NCI-H1105 (cell line): ENCODE measurements at regions not wholly inside any gene's neighbourhood (a gene's known extent, or its start where the extent isn't known, plus 50 kb on each side); places are given as distances from the start of the nearest gene placed in this dataset.
"Not testable (repeated sequence)": the region's sequence is repeated elsewhere in the genome, so short reads cannot be mapped to it uniquely, and the experiment has no call there.

Source experiments
- DNase-seq: peaks from one replicate; lab custom pipeline; 2025; lab: John Stamatoyannopoulos, UW

DNA sequence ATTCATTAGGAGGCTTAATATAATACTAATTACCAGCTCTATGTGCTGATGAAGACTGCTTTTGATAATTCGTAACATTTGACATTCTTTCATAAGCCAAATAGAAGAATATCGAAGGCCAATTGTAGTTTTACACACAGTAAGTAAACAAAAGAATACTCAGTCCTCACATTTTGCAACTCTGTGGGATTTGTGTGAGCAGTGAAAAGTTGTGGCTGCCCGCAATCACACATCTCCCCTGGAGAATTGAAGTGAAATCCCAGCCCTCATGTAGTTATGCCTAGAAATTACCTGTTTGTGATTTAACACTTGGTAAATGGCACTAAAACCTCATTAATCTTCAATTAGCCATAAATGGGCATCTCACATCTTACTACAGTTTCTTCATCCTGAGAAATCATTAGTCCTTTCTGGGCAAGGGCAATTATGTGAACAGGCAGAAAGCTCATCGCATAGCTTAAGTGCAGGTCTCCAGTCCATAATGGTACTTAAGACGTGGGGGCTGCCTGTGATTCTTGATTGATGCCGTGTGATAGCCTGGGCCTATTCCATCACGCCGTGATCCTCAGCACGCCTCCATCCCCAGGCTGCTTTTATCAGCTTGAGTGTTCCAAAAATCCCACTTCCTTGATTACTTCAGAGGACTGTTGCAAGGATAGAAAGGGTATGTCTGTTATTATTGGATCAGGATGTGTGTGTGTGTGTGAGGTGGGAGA, 97.9 kb upstream of the METTL14 start:
- no peak for DNase-seq

DNA sequence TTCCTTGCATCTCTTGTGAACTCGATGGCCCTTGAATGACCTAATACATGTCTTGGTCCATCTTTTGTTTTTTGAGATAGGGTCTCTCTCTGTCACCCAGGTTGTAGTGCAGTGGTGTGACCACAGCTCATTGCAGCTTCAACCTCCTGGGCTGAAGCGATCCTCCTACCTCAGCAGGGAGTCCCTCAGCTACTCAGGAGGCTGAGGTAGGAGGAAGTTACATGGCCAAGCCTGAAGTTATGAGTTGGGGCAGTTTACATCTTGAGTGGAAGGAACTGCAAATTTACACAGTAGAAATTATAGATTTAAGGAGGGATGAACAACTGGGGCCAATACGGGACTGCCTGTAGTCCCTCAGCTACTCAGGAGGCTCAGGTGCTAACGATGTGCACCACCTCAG, 97.2 kb upstream of the METTL14 start:
- DNase-seq, result no peak

DNA sequence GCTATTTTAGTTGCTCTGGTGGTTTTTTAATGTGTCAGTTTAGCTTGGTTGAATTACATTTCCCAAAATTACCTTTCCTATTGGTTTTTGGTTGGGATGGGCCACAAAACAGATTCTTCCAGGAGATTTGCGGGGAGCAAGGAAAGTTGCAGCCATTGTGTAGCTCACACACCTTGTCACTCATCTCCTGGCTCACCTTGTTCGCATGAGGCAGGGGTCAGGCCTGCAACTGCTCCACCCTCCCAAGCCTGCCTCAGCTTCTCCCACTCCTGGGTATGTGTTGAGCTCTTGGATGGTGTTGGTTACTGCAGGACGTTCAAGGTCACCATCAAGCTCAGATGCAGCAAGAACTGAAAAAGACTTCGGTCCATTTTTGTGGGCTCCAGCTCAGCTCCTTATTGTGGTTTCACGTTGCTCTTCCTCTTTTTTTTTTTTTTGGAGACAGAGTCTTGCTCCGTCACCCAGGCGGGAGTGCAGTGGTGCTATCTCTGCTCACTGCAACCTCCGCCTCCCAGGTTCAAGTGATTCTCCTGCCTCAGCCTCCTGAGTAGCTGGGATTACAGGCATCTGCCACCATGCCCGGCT, 95.6 kb upstream of the METTL14 start:
- no peak for DNase-seq

DNA sequence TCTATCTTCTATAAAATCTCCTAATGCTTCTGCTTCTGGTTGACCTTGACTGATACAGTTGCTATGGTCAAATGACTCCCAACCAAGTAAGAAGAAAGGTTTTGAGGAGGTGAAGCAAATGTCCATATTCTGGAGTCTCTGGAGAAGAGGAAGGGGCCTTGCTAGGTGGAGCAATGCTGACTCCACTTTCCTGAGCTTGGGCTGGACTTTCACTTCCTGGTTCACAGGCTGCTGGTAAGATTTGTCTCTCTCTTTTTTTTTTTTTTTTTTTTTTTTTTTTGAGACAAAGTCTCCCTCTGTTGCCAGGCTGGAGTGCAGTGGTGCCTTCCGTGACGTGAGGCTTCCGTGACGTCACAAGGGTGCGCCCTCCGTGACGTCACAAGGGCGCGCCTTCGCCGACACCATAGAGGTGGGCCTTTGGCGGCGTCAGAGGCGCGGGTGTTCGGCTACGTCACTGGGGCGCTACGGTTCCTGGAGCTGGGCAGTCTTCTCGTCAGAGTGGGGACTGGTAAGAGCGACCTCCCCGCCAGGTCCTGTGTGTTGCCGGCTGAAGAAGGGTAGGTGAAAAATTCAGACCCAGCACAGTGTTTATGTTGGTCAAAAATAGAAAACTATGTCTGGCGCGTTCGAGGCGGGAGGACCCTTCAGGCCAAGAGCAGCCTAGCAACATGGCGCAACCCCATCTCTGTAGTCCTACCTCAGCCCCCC, 93.7 kb upstream of the METTL14 start:
- peak; percentile 62 for DNase-seq

DNA sequence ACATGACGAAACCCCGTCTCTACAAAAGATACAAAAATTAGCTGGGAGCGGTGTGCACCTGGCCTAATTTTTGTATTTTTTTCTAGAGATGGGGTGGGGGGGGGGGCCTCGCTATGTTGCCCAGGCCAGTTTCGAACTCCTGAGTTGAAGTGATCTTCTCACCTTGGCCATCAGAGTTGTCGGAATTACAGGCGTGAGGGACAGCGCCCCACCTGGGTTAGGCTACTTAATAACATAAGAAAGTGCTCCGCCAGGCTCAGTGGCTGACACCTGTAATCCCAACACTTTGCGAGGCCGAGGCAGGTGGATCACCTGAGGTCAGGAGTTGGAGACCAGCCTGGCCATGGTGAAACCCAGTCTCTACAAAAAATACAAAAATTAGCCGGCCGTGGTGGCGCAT, 92.9 kb upstream of the METTL14 start:
- not testable (repeated sequence) for DNase-seq

DNA sequence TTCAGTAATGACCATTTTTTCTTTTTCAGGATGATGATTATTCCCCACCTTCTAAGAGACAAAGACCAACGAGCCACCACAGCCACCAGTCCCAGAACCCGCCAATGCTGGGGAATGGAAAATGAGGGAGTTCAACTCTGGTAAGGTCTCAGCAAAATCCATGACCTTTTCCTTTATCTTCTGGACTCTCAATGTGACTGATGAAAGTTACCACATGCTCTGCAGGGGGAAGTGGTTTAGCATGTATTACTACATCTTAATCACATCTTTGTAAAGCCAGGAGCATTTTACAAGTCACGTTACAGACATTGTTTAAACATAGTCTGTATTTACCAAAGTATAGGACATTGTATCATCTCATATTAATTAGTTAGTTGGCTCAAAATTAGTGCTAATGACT, 89.3 kb upstream of the METTL14 start:
- not testable (repeated sequence) for DNase-seq

DNA sequence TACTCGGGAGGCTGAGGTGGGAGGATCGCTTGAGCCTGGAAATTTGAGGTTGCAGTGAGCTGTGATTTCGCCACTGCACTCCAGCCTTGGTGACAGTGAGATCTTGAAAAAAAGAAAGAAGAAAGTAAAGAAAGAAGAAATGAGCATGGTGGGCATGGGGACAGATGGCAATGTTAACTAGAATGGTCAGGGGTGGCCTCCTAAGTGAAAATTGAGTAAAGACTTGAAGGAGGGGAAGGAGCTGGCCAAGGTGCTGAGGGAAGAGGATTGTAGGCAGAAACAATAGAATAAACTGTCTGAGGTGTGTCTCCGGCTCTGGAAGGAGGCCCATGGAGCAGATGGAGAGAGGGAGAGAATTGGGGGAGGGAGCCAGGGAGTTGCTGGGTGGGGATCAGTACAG, 60.1 kb upstream of the METTL14 start:
- not testable (repeated sequence) for DNase-seq

DNA sequence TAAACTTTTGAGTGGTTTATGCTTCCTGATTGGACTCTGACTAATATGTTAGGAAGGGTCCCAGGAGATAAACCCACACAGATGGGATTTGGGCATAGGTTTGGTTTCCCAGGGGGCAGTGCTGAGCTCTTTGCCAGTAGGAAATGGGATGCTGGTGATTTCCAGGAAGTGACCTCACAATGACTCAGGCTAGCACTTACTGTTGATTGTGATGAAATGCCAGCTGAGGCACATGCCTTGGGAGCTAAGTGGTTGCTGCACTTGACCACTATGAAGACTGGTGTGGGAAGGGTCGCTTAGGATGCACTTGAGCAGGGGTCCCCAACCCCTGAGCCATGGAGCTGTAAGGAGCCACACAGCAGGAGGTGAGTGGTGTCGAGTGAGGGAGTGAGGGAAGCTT, 55.5 kb upstream of the METTL14 start:
- not testable (repeated sequence) for DNase-seq

DNA sequence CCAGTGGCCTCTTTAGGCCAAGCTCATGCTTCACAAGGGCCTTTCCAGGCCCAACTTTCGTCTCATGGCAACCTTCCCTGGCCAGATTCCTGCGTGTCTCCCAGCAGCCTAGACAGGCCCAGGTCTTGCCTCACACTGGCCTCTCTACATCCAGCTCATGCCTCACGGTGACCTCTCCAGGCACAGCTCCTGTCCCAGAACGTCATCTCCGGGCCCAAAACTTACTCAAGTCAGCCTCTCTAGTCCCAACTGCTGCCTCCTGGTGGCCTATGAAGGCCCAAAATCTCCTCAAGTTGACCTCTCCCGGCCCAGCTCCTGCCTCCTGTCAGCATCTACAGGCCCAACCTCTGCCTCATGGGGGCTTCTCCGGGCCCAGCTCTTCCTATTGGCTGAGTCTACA, 54.3 kb upstream of the METTL14 start:
- DNase-seq, result not testable (repeated sequence)

DNA sequence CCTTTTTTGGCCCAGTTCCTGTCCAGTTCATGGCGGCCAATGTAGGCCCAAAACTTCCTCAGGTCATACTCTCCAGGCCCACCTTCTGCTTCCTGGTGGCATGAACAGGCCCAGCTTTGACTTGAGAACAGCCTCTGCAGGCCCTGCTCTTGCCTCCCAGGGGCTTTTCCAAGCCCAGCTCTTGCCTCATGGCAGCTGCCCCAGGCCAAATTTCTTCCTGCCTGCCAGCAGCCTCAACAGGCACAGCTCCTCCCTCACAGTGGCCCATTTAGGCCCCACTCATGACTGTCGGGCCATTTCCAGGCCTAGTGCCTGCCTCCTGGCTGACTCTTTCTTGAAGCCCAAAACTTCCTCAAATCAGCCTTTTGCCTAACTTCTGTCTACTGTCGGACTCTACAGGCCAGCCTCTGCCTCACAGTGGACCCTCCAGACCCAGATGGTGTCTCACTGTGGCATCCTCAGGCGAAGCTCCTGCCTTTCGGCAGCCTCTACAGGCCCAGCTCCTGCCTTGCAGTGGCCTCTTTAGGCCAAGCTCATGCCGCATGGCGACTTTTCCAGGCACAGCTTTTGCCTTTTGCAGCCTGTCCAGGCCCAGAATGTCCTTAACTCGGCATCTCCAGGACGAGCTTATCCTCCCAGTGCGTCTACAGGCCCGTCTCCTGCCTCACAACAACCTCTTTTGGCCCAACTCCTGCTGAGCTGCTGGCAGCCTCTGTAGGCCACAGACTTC, 53.7 kb upstream of the METTL14 start:
- not testable (repeated sequence) for DNase-seq

DNA sequence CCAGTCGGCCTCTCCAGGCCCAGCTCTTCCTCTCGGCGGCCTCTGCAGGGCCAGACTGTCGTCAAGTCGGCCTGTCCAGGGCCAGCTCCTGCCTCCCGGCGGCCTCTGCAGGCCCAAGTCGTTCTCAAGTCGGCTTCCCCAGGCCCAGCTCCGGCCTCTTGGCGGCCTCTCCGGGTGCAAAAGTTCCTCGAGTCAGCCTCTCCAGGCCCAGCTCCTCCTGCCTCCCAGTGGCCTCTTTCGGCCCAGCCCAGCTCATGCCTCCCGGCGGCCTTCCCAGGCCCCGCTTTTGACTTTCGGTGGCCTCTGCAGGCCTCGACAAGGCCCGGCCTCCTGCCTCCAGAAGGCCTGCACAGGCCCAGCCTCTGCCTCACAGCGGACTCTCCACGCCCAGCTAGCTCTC, 51.7 kb upstream of the METTL14 start:
- DNase-seq, result not testable (repeated sequence)

DNA sequence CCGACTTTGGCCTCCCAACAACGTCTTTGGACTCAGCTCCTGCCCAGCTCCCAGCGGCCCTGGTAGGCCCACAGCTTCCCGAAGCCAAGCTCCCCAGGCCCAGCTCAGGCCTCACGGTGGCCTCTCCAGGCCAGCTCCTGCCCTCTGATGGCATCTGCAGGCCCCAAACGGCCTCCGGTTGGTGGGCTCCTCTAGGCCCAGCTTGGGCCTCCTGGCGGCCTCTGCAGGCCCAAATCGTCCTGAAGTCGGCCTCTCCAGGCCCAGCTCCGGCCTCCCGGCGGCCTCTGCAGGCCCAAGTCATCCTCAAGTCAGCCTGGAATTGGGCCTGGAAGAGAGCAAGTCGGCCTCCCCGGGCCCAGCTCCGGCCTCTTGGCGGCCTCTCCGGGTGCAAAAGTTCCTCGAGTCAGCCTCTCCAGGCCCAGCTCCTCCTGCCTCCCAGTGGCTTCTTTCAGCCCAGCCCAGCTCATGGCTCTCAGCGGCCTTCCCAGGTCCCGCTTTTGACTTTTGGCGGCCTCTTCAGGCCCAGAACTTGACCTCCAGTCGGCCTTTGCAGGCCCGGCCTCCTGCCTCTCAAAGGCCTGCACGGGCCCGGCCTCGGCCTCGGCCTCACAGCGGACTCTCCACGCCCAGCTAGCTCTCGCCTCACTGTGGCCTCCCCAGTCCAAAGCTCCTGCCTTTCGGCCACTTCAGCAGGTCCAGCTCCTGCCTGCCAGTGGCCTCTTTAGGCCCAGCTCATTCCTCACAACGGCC, 50.9 kb upstream of the METTL14 start:
- not testable (repeated sequence) for DNase-seq
